ENCODE measurements at regions not wholly inside any gene's neighbourhood (a gene's known extent, or its start where the extent isn't known, plus 50 kb on each side); places are given as distances from the start of the nearest gene placed in this dataset.

DNA sequence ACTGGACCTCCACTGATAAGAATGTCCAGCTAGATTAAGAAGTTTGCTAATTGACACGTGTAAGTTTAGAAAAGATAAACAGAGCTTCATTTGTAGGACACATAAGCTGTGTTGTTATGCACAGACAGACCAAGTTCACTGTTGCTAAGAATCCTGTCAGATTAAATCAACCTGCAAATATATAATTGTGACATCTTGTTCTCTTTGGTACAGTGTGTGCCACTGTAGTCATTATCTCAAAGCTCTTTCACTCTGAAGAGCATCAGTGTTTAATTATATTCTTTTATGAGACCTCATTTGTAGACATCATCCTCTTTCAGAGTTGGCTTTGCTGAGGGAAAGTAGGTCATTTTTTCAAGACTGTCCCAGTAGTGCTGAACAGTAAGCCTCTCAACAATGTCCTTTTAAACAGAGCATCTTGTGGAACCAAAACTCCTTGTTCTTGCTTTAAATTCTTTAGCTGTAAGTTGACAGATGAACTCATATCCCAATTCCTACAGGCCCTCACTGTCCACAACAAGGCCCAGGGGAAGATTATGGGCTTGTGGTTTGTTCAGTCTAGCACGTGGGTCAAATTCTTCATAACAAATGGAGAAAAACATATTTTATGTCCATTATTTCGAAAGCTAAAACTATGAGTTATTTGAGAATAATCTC is 252.4 kb downstream of the HDGFL1 start:
- DNase-seq = no peak

DNA sequence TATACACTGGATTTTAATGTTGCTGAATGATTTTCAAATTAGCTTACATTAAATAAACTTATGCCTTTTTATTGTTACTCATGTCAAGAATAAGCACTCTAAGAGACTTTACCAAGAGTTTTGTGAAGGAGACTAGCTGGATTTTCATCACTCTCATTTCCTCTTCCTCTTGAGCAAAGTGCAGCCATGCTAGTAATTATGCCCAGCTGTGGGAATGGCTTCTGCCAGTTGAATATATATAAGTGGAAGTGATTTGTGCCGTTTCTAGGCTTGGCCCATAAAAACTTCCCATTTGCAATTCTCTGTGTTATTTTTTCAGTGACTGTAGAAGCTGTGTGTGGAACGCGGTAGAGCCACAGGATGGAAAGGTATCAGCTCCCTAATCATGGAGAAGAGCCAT is 255.8 kb downstream of the HDGFL1 start:
- DNase-seq = no peak

DNA sequence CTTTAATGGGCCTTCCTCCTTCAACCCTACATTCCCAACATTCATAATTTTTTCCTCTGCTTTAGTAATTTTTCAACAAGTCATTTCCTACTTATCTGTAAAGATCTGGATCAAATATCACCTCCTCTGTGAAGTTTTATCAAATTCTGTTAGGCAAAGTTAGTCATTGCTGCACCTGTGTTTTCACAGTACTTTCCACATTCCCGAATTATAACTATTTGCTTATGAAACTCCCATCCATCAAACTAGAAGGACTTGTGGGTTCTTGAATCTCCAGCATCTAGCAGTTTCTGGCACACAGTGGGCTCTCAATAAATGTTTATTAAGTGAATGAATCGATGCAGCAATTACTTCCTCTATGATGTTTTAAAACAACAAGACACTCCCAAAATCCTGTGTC is 257.6 kb downstream of the HDGFL1 start:
- no peak for DNase-seq

DNA sequence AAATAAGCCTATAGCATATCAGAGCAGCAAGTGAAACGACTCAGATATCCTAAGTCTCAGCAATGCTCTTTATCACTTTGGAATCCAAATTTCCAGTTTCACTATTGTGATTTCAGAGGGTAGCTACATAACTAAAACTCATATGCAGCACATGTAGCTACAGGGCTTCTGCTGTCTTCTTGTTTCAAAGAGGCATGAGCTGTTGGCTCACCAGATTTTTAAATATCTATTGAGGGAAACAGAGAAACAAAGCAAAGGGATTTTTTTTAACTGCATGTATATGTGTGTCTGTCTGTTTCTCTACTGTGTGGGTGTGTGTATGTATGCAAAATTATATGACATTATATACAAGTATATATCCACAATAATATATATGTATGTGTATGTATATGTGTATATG is 258.4 kb downstream of the HDGFL1 start:
- no peak for DNase-seq

DNA sequence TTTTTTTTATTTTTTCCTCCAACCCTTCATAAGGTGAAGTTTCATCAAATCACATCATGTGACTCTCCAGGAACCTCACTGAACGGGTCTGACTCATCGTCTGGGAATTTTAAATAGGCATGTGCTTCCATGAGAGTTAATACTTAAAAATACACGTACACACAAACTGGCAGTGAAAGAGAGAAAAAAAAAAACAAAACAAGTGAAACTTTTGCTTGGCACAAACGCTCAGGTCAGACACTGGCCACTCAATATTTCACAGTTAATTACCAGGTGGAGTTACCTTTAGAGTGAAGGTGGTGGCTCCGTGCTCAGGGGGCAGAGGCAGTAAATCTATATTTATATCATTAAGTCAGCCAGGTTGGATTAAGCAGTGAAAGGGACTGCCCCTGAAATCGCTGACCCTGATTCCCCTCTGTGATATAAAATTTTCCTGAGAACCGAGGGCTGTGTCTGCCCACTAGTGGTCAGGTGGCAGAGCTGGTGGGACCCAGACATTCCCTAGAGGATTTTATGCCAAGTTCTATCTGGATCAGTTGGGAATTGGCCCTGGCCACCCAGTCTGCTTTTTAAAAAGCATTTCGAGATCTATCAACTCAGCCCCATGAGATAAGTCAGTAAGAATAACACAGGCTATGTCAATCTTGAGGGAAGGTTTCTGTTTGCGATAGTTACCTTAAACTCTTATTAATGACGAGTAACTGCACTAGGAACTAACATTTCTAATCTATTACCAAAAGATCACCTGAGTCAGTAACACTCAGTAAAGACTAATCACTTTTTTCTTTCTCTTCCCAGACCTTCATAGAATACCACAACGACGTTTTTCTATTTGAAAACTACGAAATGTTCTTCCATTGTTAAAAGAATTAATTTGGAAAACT is 259.1 kb downstream of the HDGFL1 start:
- DNase-seq = no peak

DNA sequence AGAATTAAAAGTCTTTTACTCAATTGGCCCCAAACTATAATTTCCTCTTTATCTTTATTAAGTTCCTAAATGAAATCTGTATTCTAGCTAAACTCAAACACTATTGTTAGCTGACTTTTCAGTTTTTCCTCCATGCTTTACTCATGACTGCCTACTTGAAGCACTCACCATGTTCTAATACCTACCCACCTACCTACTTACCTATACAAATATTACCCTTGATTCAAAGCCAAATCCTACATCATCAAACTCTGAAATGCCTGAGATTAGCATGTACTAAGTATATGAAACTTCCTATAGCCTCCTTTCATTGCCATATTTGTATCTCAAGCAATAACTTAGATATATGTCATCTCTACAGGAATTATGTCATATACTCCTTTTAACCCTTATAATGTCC is 259.7 kb downstream of the HDGFL1 start:
- no peak for DNase-seq

DNA sequence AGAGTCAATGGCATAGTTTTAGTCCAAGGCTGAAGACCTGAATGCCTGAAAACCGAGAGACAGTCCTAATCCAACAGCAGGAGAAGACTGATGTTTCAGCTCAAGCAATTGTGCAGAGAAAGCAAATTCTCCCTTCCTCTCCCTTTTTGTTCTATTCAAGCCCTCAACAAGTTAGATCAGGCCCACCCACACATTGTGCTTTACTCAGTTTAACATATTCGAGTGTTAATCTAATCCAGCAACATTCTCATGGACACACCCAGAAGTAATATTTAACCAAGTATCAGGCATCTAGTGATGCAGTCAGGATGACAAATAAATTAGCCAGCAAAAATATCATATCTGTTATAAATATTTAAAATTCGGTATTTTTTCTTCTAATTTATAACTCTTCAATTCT is 261.1 kb downstream of the HDGFL1 start:
- no peak for DNase-seq

DNA sequence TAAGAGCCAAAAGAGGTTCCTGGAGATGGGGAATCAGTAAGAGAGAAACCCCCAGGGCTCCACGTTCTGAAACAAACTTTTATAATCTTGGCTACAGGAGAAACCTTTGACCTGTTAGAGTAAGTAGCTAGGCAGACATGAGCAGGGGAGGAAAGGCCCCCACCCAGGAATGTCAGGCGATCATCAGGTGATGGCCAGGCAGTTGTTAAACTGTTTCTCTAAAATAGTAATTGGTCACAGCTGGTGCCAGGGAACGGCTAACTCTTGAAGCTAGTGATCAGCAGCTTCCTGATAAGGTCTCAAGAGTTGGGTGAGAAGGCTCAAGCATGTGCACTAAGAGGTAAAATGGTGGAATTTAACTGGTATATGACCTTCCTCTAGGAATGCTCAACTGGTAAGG is 263.8 kb downstream of the HDGFL1 start:
- DNase-seq = no peak

DNA sequence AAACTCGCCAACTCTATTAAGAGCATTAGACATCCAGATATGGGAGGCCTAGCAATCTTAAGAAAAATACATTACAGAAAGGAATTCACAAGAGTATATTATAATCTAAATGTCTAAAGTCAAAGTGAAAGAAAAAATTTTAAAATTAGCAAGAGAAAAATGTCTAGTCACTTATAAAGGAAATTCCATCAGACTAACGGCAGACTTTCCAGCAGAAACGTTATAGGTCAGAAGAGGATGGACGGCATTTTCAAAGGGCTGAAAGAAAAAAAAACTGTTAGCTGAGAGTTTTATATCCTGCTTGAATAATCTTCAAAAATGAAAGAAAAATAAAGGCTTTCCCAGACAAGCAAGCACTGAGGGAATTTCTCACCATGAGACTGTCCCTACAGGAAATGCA is 269.0 kb downstream of the HDGFL1 start:
- DNase-seq = no peak

DNA sequence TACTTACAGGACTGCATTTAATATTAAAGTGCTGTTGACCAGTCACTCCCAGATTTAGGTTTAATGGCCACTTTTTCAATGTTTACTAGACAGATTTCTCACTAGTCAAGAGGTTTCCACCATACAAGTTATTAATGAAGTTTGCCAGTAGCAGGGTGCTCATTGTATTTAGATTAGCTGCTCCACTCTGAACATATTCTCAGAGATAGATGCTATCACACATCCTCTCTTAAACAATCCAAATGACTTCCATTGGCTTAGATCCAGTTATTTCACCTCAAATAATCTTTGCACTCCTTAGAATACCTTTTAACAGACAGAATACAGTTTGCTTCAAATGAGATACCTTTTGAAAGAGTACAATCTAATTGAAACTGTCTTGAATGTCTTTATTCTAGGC is 276.1 kb downstream of the HDGFL1 start:
- DNase-seq = no peak

DNA sequence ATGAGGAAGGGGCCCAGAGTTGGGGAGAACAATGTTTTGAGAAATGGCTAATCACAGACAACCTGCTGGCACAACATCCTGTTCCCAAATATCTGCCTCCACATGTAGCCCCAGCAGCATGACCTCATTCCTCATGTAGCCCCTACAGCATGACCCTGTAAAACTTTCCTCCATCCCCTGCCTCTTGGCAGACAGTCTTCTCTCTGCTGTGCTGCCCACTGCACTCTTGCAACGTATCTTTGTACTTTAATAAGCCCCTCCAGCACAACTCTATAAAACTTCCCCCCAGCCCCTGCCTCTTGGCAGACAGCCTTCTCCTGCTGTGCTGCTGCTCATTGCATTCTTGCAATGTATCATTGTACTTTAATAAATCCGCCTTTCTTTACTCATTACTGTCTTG is 278.8 kb downstream of the HDGFL1 start:
- DNase-seq = no peak

DNA sequence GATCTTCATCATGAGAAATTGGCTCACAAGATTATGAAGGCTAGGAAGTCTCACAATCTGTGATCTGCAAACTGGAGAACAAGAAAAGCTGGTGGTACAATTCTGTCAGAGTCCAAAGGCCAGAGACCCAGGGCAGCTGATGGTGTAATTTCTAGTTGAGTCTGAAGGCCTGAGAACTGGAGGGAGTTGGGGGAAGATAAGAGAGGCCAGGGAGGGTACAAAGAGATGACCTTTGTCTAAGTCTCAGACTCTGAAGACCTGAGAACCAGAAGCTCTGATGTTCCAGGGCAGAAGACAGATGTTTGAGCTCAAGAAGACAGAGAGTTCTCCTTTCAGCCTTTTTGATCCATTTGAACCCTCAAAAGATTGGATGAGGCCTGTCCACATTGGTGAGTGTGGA is 280.6 kb downstream of the HDGFL1 start:
- DNase-seq = no peak

DNA sequence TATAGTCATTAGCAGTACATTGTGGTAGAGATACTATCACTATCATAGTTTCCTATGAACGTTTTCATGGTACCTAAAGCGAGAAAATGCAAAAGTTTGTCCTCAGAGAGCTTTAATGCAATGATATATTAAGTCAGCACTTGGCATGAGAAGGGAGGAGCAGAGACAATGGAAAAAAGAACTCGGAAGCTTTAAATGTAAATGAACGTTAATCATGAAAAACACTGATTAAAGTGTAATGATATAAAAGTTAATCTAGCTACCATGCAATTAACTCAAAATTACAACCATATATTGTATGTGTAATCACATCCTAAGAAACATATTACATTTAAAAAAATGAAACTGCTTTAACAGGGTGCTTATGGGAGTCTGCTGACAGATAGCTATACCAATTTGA is 282.7 kb downstream of the HDGFL1 start:
- DNase-seq = no peak

DNA sequence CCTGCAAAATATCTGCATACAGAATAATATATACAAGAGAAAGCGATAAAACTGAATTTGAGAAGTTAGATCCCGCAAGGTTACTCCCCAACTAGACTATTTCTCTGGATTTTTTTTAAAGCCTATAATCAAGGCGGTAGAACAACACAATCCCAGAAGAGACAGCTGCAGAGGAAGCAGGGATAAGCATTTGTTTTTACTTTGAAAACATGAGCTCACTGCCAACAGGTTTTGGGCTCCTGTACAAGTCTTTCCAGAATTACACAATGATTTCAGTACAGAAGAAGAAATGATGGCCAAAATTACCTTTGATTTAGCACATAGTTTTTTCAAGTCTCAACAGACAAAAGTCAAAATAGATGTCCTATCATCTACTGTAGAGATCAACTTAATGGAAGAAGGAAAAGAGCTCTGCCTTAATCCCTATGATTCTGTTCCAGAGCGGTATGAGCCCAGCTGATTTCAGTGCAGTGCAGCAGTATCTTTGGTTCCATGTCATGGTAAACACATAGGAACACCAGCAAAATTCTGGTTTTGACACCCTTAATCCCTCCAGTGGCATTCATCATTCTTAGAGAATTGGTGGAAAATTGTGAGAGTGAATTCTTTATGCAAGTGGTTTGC is 304.3 kb downstream of the HDGFL1 start:
- no peak for DNase-seq

DNA sequence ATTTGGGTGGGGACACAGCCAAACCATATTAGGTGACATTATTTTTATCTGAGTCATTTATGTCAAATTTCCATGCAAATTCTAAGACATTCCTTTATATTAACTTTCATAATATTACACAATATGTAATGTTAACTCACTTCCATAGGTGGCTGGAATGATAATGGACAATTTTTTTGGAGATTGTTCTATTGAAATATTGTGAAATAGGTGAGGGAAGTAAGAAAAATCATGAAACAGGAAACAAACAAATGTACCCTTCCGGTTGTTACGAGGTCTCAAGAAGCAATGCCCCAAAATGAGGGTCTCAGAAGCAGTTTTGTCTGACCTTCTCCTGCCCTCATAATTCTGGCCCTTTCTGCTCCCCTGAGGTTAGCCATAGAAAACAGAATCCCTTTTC is 306.5 kb downstream of the HDGFL1 start:
- DNase-seq = no peak

DNA sequence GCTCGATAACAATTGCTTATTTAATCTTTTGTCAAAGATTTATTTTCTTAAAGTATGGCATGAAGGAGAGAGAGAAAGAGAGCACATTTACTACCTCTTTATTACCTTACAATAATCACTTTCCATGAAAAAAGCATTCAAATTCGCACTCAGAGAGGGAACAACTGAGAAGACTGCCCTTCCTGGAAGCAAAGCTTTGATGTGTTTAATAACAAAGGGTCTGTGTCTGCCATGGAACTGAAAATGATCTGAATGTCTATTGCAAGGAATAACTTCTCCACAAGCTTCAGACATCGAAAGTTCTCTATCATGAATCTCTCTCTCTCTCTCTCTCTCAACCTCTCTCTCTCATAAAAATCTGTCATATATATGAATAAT is 308.9 kb downstream of the HDGFL1 start:
- DNase-seq = no peak

DNA sequence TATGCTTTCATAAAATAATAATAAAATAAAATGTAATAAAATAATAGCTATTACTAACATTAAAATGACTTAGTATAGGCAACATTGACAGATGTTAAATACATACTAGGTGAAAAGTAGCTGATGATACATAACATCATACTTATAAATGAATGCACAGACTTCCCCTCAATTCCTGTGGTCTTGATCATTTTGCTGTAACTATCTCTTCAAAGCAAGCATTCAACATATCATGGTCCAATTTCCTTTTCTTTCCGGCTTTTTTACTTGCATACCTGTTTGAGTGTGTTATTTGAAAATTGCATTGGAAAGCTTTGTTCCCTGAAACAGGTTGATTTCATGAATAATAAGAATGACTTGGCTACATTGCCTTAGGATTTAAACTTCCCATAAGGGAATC is 309.3 kb downstream of the HDGFL1 start:
- no peak for DNase-seq

DNA sequence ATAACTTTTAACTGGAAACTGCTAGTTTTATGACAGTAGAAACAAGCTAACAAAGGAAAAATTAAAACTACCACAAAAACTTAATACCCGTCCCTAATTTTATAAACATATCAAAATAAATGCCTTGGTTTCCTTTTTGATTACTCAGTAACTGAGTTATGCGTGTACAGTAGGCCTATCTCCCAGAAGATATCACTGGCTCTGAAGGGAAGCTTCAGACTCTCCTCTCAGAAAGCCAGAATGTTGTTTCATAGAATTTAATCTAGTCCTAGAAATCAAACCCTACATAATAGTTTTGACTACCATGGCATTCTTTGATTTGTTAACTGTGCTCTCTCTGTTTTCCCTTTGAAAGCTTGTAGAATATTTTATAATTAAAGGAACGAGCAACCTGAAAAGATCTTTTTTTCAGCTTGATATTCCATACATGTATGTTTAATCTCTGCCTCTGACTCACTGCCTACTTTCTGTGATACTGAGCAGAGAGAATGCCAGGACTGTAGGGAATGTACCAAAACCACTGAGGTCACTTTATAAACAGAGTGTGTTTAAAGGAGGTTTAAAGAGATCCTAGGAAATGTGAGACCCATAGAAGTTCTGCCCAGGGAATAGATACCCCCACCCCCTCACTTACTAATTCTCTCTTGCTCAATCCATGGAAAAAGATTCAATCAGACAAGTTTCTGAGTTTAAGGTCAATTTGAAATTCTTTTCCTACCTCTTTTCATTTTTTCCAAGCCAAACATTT is 311.5 kb downstream of the HDGFL1 start:
- no peak for DNase-seq

DNA sequence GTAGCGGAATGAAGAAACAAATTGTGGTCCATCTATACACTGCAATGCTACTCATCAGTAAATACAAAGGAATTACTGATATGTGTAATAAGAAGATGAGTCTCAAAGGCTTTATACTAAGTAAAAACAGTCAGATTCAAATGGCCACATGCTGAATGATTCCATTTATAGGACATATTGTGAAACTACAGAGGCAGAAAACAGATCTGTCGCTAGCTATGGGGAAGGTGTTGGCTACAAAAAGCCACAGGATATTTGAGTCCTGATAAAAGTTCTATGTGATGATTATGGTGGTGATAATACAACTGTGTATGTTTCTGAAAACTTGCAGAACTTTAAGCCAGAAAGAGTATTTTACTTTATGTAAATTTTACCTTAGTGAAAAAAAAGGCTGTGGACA is 313.2 kb downstream of the HDGFL1 start:
- DNase-seq = no peak

DNA sequence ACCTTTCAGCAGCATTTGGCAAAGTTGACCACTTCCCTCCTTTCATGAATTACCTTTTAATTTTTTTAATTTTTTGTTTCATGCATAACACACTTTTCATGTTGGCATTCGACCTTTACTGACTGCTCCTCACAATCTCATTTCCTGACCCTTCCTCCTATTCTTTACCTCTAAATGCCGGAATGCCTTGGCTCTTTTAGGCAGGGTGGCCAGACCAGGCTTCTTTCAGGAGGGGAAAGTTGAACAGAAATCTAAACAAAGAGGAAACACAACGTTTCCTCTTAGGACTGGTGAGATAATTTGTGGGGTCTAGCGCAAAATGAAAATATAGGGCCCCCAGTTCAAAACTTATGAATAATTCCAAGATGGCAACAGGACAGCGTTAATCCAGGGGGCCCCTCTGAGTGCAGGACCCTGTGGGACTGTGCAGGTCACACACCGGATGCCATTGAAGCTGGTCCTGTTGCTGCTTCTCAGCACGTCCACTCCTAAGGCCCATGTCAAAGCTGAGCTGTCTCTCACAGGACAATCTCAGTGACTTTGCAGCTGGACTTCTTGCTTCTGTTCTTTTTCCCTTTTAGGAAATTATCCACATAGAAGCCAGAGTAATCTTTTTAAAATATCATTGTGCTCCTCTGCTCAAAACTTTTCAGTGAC is 313.8 kb downstream of the HDGFL1 start:
- no peak for DNase-seq

DNA sequence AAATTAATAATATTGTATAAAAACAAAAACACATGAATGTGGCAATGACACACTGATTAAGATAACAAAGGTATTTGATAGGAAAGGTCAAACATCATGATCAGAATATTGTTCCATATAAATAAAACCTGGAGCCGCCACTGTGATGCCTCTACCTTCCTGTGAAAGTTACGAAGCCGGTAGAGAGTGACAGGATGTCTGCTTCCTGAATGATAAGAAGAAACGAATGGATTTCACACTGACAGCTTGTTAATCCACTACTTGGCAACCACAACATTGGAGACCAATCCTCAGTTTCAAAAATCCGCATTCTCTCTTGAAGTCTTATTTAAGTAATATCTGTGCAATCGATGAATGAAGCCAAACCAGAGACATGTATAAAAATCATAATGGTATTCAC is 315.1 kb downstream of the HDGFL1 start:
- DNase-seq = no peak

DNA sequence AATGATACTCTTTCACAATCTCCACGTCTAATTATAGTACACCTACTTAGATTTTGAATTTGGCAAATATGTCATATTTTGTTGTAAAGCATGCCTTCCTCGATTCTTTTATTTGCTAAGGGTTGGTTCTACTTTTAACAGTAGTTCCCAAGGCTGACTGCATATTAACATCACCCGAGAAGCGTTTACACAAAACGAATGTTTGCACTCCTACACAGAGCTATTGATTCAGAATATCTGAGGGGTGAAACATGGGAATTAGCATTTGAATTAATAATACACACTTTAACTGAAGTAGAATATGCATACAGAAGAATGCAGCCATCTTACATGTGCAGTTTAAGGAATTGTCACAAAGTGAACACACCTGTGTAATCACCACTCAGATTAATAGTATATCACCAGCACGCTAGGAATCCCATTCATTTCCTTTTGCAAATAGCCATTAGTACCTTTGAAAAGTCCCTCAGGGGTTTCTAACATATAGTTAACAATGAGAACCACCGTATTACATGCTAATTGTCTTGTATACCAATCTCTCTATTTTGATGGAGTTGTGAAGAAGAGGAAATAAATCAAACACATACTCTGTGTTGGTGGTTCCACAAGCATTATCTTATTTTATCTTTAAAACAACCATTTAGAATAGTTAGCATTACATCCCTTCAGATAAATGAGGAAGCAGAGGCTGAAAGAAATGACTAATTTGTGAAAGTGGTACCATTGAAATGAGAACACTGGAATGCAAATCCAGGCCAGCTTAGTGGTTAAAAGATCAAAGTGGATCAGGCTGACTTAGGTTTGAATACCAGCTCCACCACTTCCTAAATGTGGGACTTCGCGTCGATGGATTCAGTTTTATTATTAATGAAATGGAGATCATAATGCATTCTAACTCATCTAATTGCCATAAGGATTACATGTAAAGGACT is 317.6 kb downstream of the HDGFL1 start:
- DNase-seq = peak; percentile 92
